ENCODE measurements at regions not wholly inside any gene's neighbourhood (a gene's known extent, or its start where the extent isn't known, plus 50 kb on each side); places are given as distances from the start of the nearest gene placed in this dataset.

DNA sequence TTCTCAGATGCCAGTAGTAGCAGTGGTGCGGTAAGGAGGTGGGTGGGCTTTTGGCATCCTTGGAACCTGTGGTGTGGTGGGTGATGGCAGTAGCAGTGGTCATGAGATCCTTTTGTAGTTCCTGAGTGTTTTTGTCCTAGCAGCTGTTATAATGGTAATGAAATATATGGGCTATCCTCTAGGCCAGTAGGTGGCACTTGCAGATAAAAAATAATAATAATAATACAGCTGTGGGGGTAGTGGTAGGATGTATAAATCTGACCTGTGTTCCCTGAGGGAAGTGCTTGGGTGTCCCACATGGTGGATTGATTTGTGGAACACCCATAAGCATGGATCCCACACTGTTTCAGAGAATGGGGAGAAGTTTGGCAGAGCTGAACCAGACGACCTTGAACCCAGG, 334.0 kb downstream of the SLITRK5 start:
- Histone ChIP-seq H2BK5ac (ENCODE audit: low read depth, low read length, poor library complexity) (no peak overlapping the region), H3K14ac (ENCODE audit: low read length) (no peak overlapping the region), H3K9me3 (ENCODE audit: insufficient read depth, low read depth, low read length) (no peaks in the 10 kb centered on the region), H2BK120ac (ENCODE audit: insufficient read depth, low read length, poor library complexity) (no peak overlapping the region), H4K91ac (ENCODE audit: low read depth, low read length) (no peak overlapping the region), H3K4me2 (ENCODE audit: low read length) (no peak overlapping the region), H4K12ac (ENCODE audit: low read depth, low read length) (no peak overlapping the region), H3K36me3 (ENCODE audit: control insufficient read depth in 1 of 2, insufficient read depth in 2 of 2, low read length in 2 of 2) (no peaks in the 10 kb centered on the region), H3K79me1 (ENCODE audit: low read length) (no peaks in the 10 kb centered on the region), H2AFZ (ENCODE audit: insufficient read depth, low read length, poor library complexity) (no peak overlapping the region), H3K4me3 (ENCODE audit: low read depth, low read length) (no peak overlapping the region), H3K79me2 (ENCODE audit: control insufficient read depth, insufficient read depth, low read length, poor library complexity) (no peaks in the 10 kb centered on the region), H2BK12ac (ENCODE audit: low read length) (no peak overlapping the region), H3K23ac (ENCODE audit: low read length) (no peak overlapping the region), H3K27ac (ENCODE audit: low read depth, low read length) (no peak overlapping the region), H4K8ac (ENCODE audit: low read depth, low read length) (no peak overlapping the region), H2AK5ac (ENCODE audit: low read length) (no peak overlapping the region), H3K4me1 (ENCODE audit: control insufficient read depth in 1 of 2, insufficient read depth in 2 of 2, low read length in 2 of 2) (no peaks in the 10 kb centered on the region), H3K18ac (ENCODE audit: low read length) (no peak overlapping the region), H3K4ac (ENCODE audit: low read depth, low read length) (no peak overlapping the region), H3K27me3 (ENCODE audit: insufficient read depth, low read length) (no peaks in the 10 kb centered on the region), H3K9ac (ENCODE audit: low read length) (no peak overlapping the region)
- WGBS (ENCODE audit: extremely low coverage, insufficient coverage, insufficient read length), result no CpG with 5 or more reads among the region's 2 CpGs
- DNase-seq, result no peak

DNA sequence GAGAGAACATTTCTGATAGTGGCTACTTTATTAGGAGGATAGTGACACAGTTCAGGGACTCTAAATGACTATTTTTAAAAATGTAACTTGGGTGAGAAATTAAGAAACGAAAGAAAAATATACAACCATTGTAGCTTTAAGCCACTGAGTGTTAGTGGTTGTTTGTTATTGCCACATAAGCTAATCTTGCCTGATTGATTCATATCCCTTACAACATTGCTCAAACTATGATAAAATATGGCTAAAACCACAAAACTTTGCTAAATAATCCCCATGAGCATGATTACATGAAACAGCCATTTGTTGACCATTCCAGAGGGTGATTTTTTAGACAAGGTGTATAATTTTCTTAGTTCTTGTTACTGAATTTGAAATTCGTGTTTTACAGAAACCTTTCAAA, 343.4 kb downstream of the SLITRK5 start:
- Histone ChIP-seq H3K4me2 (ENCODE audit: low read length) (no peak overlapping the region), H3K14ac (ENCODE audit: low read length) (no peak overlapping the region), H3K4me1 (ENCODE audit: control insufficient read depth in 1 of 2, insufficient read depth in 2 of 2, low read length in 2 of 2) (no peaks in the 10 kb centered on the region), H4K8ac (ENCODE audit: low read depth, low read length) (no peak overlapping the region), H3K36me3 (ENCODE audit: control insufficient read depth in 1 of 2, insufficient read depth in 2 of 2, low read length in 2 of 2) (no peaks in the 10 kb centered on the region), H4K12ac (ENCODE audit: low read depth, low read length) (no peak overlapping the region), H2BK12ac (ENCODE audit: low read length) (no peak overlapping the region), H2BK120ac (ENCODE audit: insufficient read depth, low read length, poor library complexity) (no peak overlapping the region), H4K91ac (ENCODE audit: low read depth, low read length) (no peak overlapping the region), H3K4me3 (ENCODE audit: low read depth, low read length) (no peak overlapping the region), H3K4ac (ENCODE audit: low read depth, low read length) (no peak overlapping the region), H3K23ac (ENCODE audit: low read length) (no peak overlapping the region), H2BK5ac (ENCODE audit: low read depth, low read length, poor library complexity) (no peak overlapping the region), H3K79me1 (ENCODE audit: low read length) (no peaks in the 10 kb centered on the region), H2AK5ac (ENCODE audit: low read length) (no peak overlapping the region), H3K27ac (ENCODE audit: low read depth, low read length) (no peak overlapping the region), H3K27me3 (ENCODE audit: insufficient read depth, low read length) (no peaks in the 10 kb centered on the region), H2AFZ (ENCODE audit: insufficient read depth, low read length, poor library complexity) (no peak overlapping the region), H3K9me3 (ENCODE audit: insufficient read depth, low read depth, low read length) (no peaks in the 10 kb centered on the region), H3K18ac (ENCODE audit: low read length) (no peak overlapping the region), H3K79me2 (ENCODE audit: control insufficient read depth, insufficient read depth, low read length, poor library complexity) (no peaks in the 10 kb centered on the region), H3K9ac (ENCODE audit: low read length) (no peak overlapping the region)
- WGBS (ENCODE audit: extremely low coverage, insufficient coverage, insufficient read length), result no CpG with 5 or more reads among the region's 2 CpGs
- no peak for DNase-seq

DNA sequence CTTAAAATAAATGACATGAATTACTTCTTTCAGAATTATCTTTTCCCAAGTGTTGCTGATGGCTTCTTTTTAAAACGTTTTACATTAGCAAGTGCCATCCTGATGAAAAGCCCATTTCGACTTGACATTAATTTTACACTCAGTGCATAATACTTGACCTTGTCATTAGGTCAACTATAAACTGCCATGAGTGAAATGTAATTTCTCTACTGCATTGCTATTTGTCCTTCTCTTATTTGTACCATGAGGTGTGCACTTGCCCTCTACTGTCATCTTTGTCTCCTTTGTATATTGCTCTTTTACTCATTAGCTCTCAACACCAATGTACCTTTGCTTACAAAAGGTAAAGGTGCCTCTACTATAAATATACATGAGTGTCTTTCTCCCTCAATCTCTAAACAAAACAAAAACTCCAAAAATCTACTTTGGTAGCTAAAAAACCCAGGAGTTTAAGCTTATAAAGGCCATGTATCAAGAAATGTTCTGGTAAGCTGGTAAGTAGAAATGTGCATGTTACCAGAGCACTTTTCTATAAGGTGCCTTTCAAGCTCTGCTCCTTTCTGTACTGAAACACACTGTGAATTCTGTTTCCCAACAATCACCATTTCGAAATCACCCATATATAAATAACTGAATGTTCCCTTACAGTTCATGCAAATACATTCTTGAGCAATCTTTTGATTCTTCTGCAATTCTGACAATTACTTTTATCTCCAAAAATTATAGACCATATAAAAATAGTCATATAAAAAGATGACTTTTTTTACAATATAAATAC, 351.4 kb downstream of the SLITRK5 start:
- H3K4me3 ChIP-seq (ENCODE audit: low read depth, low read length), result no peak overlapping the region
- no peak overlapping the region for H3K27ac ChIP-seq (ENCODE audit: low read depth, low read length)
- H2BK12ac ChIP-seq (ENCODE audit: low read length), result no peak overlapping the region
- no peaks in the 10 kb centered on the region for H3K4me1 ChIP-seq (ENCODE audit: control insufficient read depth in 1 of 2, insufficient read depth in 2 of 2, low read length in 2 of 2)
- no peak overlapping the region for H3K4ac ChIP-seq (ENCODE audit: low read depth, low read length)
- H4K8ac ChIP-seq (ENCODE audit: low read depth, low read length), result no peak overlapping the region
- H3K14ac ChIP-seq (ENCODE audit: low read length), result no peak overlapping the region
- no peaks in the 10 kb centered on the region for H3K36me3 ChIP-seq (ENCODE audit: control insufficient read depth in 1 of 2, insufficient read depth in 2 of 2, low read length in 2 of 2)
- H4K12ac ChIP-seq (ENCODE audit: low read depth, low read length), result no peak overlapping the region
- no peak overlapping the region for H3K4me2 ChIP-seq (ENCODE audit: low read length)
- no peak overlapping the region for H2AK5ac ChIP-seq (ENCODE audit: low read length)
- no peak overlapping the region for H2BK120ac ChIP-seq (ENCODE audit: insufficient read depth, low read length, poor library complexity)
- H3K27me3 ChIP-seq (ENCODE audit: insufficient read depth, low read length), result no peaks in the 10 kb centered on the region
- H4K91ac ChIP-seq (ENCODE audit: low read depth, low read length), result no peak overlapping the region
- no peak overlapping the region for H2BK5ac ChIP-seq (ENCODE audit: low read depth, low read length, poor library complexity)
- no peak overlapping the region for H3K23ac ChIP-seq (ENCODE audit: low read length)
- DNase-seq, result no peak
- no peaks in the 10 kb centered on the region for H3K79me2 ChIP-seq (ENCODE audit: control insufficient read depth, insufficient read depth, low read length, poor library complexity)
- WGBS (ENCODE audit: extremely low coverage, insufficient coverage, insufficient read length), result no CpG with 5 or more reads among the region's 3 CpGs
- H3K9me3 ChIP-seq (ENCODE audit: insufficient read depth, low read depth, low read length), result no peaks in the 10 kb centered on the region
- no peak overlapping the region for H3K9ac ChIP-seq (ENCODE audit: low read length)
- H3K18ac ChIP-seq (ENCODE audit: low read length), result no peak overlapping the region
- no peak overlapping the region for H2AFZ ChIP-seq (ENCODE audit: insufficient read depth, low read length, poor library complexity)
- no peaks in the 10 kb centered on the region for H3K79me1 ChIP-seq (ENCODE audit: low read length)

DNA sequence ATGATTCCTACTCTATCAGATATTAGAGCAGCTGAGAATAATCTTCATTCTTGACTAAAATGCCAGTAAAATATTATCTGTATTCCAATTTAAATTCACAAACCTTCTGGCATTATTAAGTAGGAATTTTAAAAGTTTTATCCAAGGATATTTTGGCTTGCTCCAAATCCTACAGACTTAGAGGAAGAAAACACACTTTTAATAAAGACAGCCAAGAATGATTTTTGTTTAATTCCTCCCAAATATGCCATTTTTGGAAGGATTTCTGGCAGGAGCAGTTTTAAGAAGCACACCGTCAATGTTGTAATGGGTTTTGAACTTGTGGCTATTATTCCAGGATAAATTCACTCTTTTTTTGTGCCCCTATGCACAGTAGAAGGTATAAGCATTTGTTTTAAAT, 355.1 kb downstream of the SLITRK5 start:
- Histone ChIP-seq H3K23ac (ENCODE audit: low read length) (no peak overlapping the region), H2AFZ (ENCODE audit: insufficient read depth, low read length, poor library complexity) (no peak overlapping the region), H3K4me1 (ENCODE audit: control insufficient read depth in 1 of 2, insufficient read depth in 2 of 2, low read length in 2 of 2) (no peaks in the 10 kb centered on the region), H3K79me2 (ENCODE audit: control insufficient read depth, insufficient read depth, low read length, poor library complexity) (no peaks in the 10 kb centered on the region), H3K27me3 (ENCODE audit: insufficient read depth, low read length) (no peaks in the 10 kb centered on the region), H3K18ac (ENCODE audit: low read length) (no peak overlapping the region), H3K9me3 (ENCODE audit: insufficient read depth, low read depth, low read length) (no peaks in the 10 kb centered on the region), H3K79me1 (ENCODE audit: low read length) (no peaks in the 10 kb centered on the region), H4K8ac (ENCODE audit: low read depth, low read length) (no peak overlapping the region), H4K12ac (ENCODE audit: low read depth, low read length) (no peak overlapping the region), H3K9ac (ENCODE audit: low read length) (no peak overlapping the region), H3K36me3 (ENCODE audit: control insufficient read depth in 1 of 2, insufficient read depth in 2 of 2, low read length in 2 of 2) (no peaks in the 10 kb centered on the region), H3K4me2 (ENCODE audit: low read length) (no peak overlapping the region), H4K91ac (ENCODE audit: low read depth, low read length) (no peak overlapping the region), H3K4me3 (ENCODE audit: low read depth, low read length) (no peak overlapping the region), H3K14ac (ENCODE audit: low read length) (no peak overlapping the region), H3K4ac (ENCODE audit: low read depth, low read length) (no peak overlapping the region), H2BK5ac (ENCODE audit: low read depth, low read length, poor library complexity) (no peak overlapping the region), H2BK12ac (ENCODE audit: low read length) (no peak overlapping the region), H3K27ac (ENCODE audit: low read depth, low read length) (no peak overlapping the region), H2AK5ac (ENCODE audit: low read length) (no peak overlapping the region), H2BK120ac (ENCODE audit: insufficient read depth, low read length, poor library complexity) (no peak overlapping the region)
- WGBS (ENCODE audit: extremely low coverage, insufficient coverage, insufficient read length), result no CpG with 5 or more reads among the region's 1 CpG
- DNase-seq, result no peak

Data from trophoblast cell (in vitro differentiated cells and primary cell).